ENCODE measurements at regions not wholly inside any gene's neighbourhood (a gene's known extent, or its start where the extent isn't known, plus 50 kb on each side); places are given as distances from the start of the nearest gene placed in this dataset.

GRCh38 chr4:3818371-3818770, 52.2 kb downstream of the ADRA2C start:
- peaks cover 11% of the 10 kb centered on the region; the same call in 1 of the 2 replicates for H3K27me3 ChIP-seq (replicated peaks; ENCODE audit: insufficient read depth)
- no peaks in the 10 kb centered on the region for H3K4me1 ChIP-seq (ENCODE audit: insufficient read depth)
- no peak for DNase-seq
- no peak overlapping the region for H3K9ac ChIP-seq
- no peaks in the 10 kb centered on the region for H3F3A ChIP-seq (ENCODE audit: insufficient read depth)
- TF ChIP-seq EZH2 (IDR thresholded peaks at IDR 0.05; ENCODE audit: insufficient read depth, poor library complexity, severe bottlenecking): no peak
- no peak for TF ChIP-seq EZH2phosphoT487 (IDR thresholded peaks at IDR 0.05; ENCODE audit: insufficient read depth, low read depth)
- no peak overlapping the region for H3K4me3 ChIP-seq
- H3K9me3 ChIP-seq (ENCODE audit: low read depth): no peaks in the 10 kb centered on the region
- H3K79me2 ChIP-seq (ENCODE audit: insufficient read depth): no peaks in the 10 kb centered on the region
- no peak overlapping the region for H3K27ac ChIP-seq
- in situ Hi-C loops (cut with MboI): no loop called here
- H4K20me1 ChIP-seq (ENCODE audit: insufficient read depth): no peaks in the 10 kb centered on the region
- H2AFZ ChIP-seq: no peak overlapping the region
- H3K4me2 ChIP-seq (ENCODE audit: unreplicated experiment): no peak overlapping the region
- H3K9me2 ChIP-seq (ENCODE audit: insufficient read depth): no peaks in the 10 kb centered on the region
- WGBS, 2 experiments (ENCODE audit: low coverage in 1 of 2, low lambda C conversion rate in 2 of 2, missing lambda C conversion rate in 2 of 2): 54 to 57% methylated on average over 4 of the region's 4 CpGs
- H3K36me3 ChIP-seq (ENCODE audit: low read depth): no peaks in the 10 kb centered on the region

GRCh38 chr4:3819210-3819919, 53.2 kb downstream of the ADRA2C start:
- no peak overlapping the region for H3K4me2 ChIP-seq (ENCODE audit: unreplicated experiment)
- no peaks in the 10 kb centered on the region for H3K4me1 ChIP-seq (ENCODE audit: insufficient read depth)
- H3K9me2 ChIP-seq (ENCODE audit: insufficient read depth): no peaks in the 10 kb centered on the region
- H3F3A ChIP-seq (ENCODE audit: insufficient read depth): no peaks in the 10 kb centered on the region
- peaks cover 15% of the 10 kb centered on the region; the same call in 1 of the 2 replicates for H3K27me3 ChIP-seq (replicated peaks; ENCODE audit: insufficient read depth)
- in situ Hi-C loops (cut with MboI): no loop called here
- no peak overlapping the region for H2AFZ ChIP-seq
- H3K9ac ChIP-seq: no peak overlapping the region
- H3K9me3 ChIP-seq (ENCODE audit: low read depth): no peaks in the 10 kb centered on the region
- H3K79me2 ChIP-seq (ENCODE audit: insufficient read depth): no peaks in the 10 kb centered on the region
- no peaks in the 10 kb centered on the region for H4K20me1 ChIP-seq (ENCODE audit: insufficient read depth)
- WGBS, 2 experiments (ENCODE audit: low coverage in 1 of 2, low lambda C conversion rate in 2 of 2, missing lambda C conversion rate in 2 of 2): 58 to 62% methylated on average over 17 of the region's 17 CpGs
- no peak for TF ChIP-seq EZH2 (IDR thresholded peaks at IDR 0.05; ENCODE audit: insufficient read depth, poor library complexity, severe bottlenecking)
- no peak for TF ChIP-seq EZH2phosphoT487 (IDR thresholded peaks at IDR 0.05; ENCODE audit: insufficient read depth, low read depth)
- H3K36me3 ChIP-seq (ENCODE audit: low read depth): no peaks in the 10 kb centered on the region
- DNase-seq: no peak
- H3K4me3 ChIP-seq: no peak overlapping the region
- H3K27ac ChIP-seq: no peak overlapping the region

DNA sequence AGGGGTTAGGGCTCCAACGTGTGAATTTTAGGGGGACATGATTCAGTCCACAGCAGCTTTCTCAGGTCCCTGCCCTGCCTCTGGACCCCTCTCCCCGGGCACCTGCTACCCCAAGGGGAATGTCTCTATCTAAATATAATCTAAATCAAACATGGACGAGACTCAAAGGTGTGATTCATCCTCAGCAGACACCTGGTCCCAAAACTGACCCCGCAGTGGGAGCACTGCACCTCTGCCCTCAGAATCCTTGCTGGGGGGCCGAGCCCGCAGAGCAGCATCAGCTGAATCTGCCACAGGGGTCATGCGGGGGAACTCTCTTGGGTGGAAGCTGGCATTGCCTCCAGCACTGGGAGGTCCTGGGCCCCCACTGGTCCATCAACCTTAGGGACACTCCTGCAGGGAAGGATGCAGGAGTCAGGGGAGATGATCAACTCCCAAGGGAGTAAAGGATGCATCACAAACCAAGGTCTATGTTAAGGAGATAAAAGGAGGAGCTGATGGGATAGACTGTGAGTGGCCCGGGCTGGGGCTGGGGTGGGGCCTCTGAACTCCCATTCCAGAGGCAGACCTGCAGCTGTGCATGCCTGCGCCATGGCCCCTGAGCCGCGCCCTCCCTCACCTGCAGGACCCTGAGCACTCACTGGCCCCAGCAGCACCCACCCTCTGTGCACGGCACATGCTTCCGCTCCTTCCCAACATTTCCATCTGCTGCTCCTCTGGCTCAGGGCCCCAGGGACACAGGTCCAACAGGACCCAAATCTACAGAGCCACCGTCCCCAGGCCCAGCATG, 54.0 kb downstream of the ADRA2C start:
- 28 to 38% methylated on average over 11 to 14 of the region's 14 CpGs for WGBS, 2 experiments (ENCODE audit: low coverage in 1 of 2, low lambda C conversion rate in 2 of 2, missing lambda C conversion rate in 2 of 2)
- H3F3A ChIP-seq (ENCODE audit: insufficient read depth): no peaks in the 10 kb centered on the region
- H3K9me2 ChIP-seq (ENCODE audit: insufficient read depth): no peaks in the 10 kb centered on the region
- no peaks in the 10 kb centered on the region for H3K79me2 ChIP-seq (ENCODE audit: insufficient read depth)
- no peak for DNase-seq
- H3K9me3 ChIP-seq (ENCODE audit: low read depth): no peaks in the 10 kb centered on the region
- H3K9ac ChIP-seq: no peak overlapping the region
- no peaks in the 10 kb centered on the region for H3K4me1 ChIP-seq (ENCODE audit: insufficient read depth)
- peaks cover 15% of the 10 kb centered on the region; the same call in 1 of the 2 replicates for H3K27me3 ChIP-seq (replicated peaks; ENCODE audit: insufficient read depth)
- H2AFZ ChIP-seq: no peak overlapping the region
- TF ChIP-seq EZH2 (IDR thresholded peaks at IDR 0.05; ENCODE audit: insufficient read depth, poor library complexity, severe bottlenecking) (no peak), EZH2phosphoT487 (IDR thresholded peaks at IDR 0.05; ENCODE audit: insufficient read depth, low read depth) (no peak)
- no peak overlapping the region for H3K4me3 ChIP-seq
- H3K36me3 ChIP-seq (ENCODE audit: low read depth): no peaks in the 10 kb centered on the region
- no peaks in the 10 kb centered on the region for H4K20me1 ChIP-seq (ENCODE audit: insufficient read depth)
- H3K4me2 ChIP-seq (ENCODE audit: unreplicated experiment): no peak overlapping the region
- in situ Hi-C loops (cut with MboI): no loop called here
- no peak overlapping the region for H3K27ac ChIP-seq

DNA sequence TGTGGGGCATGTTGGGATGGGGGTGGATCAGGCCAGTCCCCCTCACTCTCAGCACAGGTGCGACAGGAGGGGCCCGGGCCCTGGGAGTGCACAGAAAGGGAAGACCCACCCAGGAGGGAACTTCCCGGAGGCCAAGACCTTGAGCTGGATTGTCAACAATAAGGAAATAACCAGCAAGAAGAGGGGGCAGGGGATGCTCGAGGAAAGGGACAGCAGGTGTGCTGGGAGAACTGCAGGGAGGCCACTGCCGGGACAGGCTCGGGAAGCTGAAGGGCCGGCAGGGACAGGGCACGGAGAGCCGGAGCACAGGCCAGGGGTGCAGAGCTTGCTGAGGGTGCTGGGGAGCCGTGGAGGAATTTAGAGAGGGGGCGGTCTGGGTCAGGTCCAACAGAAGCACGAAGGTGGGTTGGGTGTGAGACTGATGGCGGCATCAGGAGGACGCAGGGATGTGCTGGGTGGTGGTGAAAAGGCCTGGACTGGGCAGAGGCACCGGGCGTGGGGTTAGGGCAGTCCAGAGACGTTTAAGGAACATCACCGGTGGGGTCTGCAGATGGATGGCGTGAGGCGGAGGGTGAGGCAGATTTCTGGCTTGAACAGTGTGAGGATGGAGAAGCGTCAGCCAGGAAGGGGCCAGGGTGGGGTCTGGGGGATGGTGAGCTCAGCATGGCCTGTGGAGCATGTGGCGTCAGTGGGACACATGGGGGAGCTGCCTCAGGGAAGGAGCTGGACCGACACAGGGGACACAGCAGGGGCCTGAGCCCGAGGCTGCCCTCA, 54.8 kb downstream of the ADRA2C start:
- WGBS, 2 experiments (ENCODE audit: low coverage in 1 of 2, low lambda C conversion rate in 2 of 2, missing lambda C conversion rate in 2 of 2): 29 to 36% methylated on average over 21 to 24 of the region's 24 CpGs
- in situ Hi-C loops (cut with MboI): no loop called here
- no peak overlapping the region for H2AFZ ChIP-seq
- no peak overlapping the region for H3K9ac ChIP-seq
- no peak for TF ChIP-seq EZH2phosphoT487 (IDR thresholded peaks at IDR 0.05; ENCODE audit: insufficient read depth, low read depth)
- no peak for TF ChIP-seq EZH2 (IDR thresholded peaks at IDR 0.05; ENCODE audit: insufficient read depth, poor library complexity, severe bottlenecking)
- no peak overlapping the region for H3K4me3 ChIP-seq
- no peak overlapping the region for H3K4me2 ChIP-seq (ENCODE audit: unreplicated experiment)
- H3F3A ChIP-seq (ENCODE audit: insufficient read depth): no peaks in the 10 kb centered on the region
- H3K36me3 ChIP-seq (ENCODE audit: low read depth): no peaks in the 10 kb centered on the region
- H4K20me1 ChIP-seq (ENCODE audit: insufficient read depth): no peaks in the 10 kb centered on the region
- H3K9me2 ChIP-seq (ENCODE audit: insufficient read depth): no peaks in the 10 kb centered on the region
- H3K4me1 ChIP-seq (ENCODE audit: insufficient read depth): no peaks in the 10 kb centered on the region
- H3K27ac ChIP-seq: no peak overlapping the region
- no peaks in the 10 kb centered on the region for H3K9me3 ChIP-seq (ENCODE audit: low read depth)
- no peak for DNase-seq
- peaks cover 15% of the 10 kb centered on the region; the same call in 1 of the 2 replicates for H3K27me3 ChIP-seq (replicated peaks; ENCODE audit: insufficient read depth)
- no peaks in the 10 kb centered on the region for H3K79me2 ChIP-seq (ENCODE audit: insufficient read depth)

All from GM23248 (cell line).